BE2C (cell line): ENCODE measurements at regions not wholly inside any gene's neighbourhood (a gene's known extent, or its start where the extent isn't known, plus 50 kb on each side); places are given as distances from the start of the nearest gene placed in this dataset.

Source experiments
- DNase-seq: peaks from one replicate; pipeline ENCODE4 v3.0.0-alpha.2; 2020
- H3K27me3 ChIP-seq: fragments of 250-450 bp; sonication (Bioruptor Pico); 2 replicates; pipeline ENCODE4 v1.5.1; 2020; ENCODE audit warnings: mild to moderate bottlenecking
- H3K36me3 ChIP-seq: fragments of 250-450 bp; sonication (Bioruptor Pico); 2 replicates; pipeline ENCODE4 v1.5.1; 2020; ENCODE audit warnings: mild to moderate bottlenecking
- H3K4me1 ChIP-seq: fragments of 250-450 bp; sonication (Bioruptor Pico); 2 replicates; pipeline ENCODE4 v1.5.1; 2020
- H3K4me3 ChIP-seq: 2 replicates; pipeline ENCODE4 v1.5.1; 2011; ENCODE audit warnings: low read depth, low read length
- H3K9me3 ChIP-seq: fragments of 250-450 bp; sonication (Bioruptor Pico); 2 replicates; pipeline ENCODE4 v1.5.1; 2020
- CTCF ChIP-seq: IDR thresholded peaks from 2 replicates; pipeline ENCODE4 v1.5.1; 2012; ENCODE audit warnings: mild to moderate bottlenecking, low read depth, low read length

DNA sequence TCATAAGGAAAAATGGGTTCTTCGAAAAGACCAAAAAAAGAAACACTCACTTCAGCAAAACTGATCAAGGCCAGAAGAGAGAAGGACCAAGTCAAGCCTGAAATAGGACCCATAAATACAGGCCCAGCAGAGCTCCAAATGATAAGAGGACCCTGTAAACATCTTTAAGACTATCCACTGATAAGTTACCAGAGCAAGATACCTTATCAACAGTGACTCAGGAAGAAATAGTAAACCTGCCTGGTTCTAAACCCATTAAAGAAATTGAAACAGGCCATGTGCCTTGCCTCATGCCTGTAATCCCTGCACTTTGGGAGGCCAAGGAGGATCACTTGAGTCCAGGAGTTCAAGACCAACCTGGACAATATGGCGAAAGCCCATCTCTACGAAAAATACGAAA is 81.8 kb upstream of the ERRFI1 start:
- Histone ChIP-seq H3K27me3 (no peaks in the 10 kb centered on the region), H3K36me3 (no peaks in the 10 kb centered on the region), H3K4me1 (no peaks in the 10 kb centered on the region), H3K4me3 (no peak overlapping the region), H3K9me3 (no peaks in the 10 kb centered on the region)
- no peak for TF ChIP-seq CTCF
- DNase-seq = no peak

DNA sequence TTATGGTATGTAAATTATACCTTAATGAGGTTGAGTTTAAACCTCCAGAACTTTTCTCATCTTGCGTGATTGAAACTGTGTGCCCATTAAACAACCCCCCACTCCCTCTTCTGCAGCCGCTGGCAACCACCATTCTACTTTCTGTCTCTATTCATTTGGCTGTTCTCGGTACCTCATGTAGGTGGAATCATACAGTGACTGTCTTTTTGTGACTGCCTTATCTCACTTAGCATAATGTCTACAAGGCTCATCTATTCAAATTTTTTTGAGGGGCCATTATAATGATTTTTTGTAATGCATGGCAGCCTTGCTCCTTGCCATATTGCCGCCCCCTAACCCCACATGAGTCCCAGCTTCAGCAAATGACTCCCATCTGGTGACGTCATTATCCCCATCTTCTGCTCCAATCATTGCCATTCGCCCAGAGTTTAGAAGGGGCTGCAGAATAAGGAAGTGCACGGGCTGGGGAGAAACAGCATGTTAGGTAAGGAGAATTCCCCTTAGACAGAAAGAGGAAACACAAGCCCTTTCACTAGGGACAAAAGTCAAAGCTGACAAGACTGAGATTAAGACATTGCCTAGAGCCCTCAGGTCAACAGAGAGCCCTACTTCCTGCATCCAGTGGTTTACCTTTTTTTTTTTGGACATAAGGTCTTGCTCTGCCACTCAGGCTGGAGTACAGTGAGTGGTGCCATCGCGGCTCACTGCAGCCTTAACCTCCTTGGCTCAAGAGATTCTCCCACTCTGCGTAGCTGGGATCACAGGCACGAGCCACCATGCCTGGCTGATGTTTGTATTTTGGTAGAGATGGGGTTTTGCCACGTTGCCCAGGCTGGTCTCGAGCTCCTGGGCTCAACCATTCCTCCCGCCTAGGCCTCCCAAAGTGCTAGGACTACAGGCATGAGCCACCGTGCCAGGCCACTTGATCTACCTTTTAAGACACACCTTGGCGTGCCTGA is 78.4 kb upstream of the ERRFI1 start:
- no peak for DNase-seq

DNA sequence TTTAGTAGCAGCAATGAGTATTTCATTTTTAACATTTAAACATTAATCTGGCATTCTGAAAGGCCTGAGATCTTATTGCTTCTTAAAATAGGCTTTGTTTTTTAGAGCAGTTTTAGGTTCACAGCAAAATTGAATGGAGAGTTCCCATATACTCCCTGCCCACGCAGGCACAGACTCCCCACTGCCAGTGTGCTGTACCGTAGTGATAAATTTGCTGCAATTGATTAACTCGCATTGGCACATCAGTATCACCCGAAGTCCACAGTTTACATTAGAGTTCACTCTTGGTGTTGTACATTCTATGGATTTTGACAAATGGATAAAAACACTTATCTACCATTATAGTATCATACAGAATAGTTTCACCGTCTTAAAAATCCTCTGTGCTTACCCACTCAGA is 71.8 kb upstream of the ERRFI1 start:
- no peaks in the 10 kb centered on the region for H3K27me3 ChIP-seq
- no peak overlapping the region for H3K4me3 ChIP-seq
- DNase-seq = no peak
- no peaks in the 10 kb centered on the region for H3K36me3 ChIP-seq
- H3K9me3 ChIP-seq = no peaks in the 10 kb centered on the region
- no peak for TF ChIP-seq CTCF
- H3K4me1 ChIP-seq = no peaks in the 10 kb centered on the region

More for the DNA sequence above, 78.4 kb upstream of the ERRFI1 start:
- H3K9me3 ChIP-seq = no peaks in the 10 kb centered on the region
- no peaks in the 10 kb centered on the region for H3K4me1 ChIP-seq
- no peak overlapping the region for H3K4me3 ChIP-seq
- TF ChIP-seq CTCF = no peak
- no peaks in the 10 kb centered on the region for H3K36me3 ChIP-seq
- H3K27me3 ChIP-seq = no peaks in the 10 kb centered on the region

- Histone ChIP-seq H3K9me3 (no peaks in the 10 kb centered on the region), H3K4me1 (no peaks in the 10 kb centered on the region), H3K27me3 (no peaks in the 10 kb centered on the region), H3K36me3 (no peaks in the 10 kb centered on the region), H3K4me3 (no peak overlapping the region)
- no peak for TF ChIP-seq CTCF
- no peak for DNase-seq
These were observed 71.1 kb upstream of the ERRFI1 start for GRCh38 chr1:8097077-8097799.

GRCh38 chr1:8096105-8097011 is 70.2 kb upstream of the ERRFI1 start:
- Histone ChIP-seq H3K4me3 (no peak overlapping the region), H3K27me3 (no peaks in the 10 kb centered on the region), H3K4me1 (no peaks in the 10 kb centered on the region), H3K36me3 (no peaks in the 10 kb centered on the region), H3K9me3 (no peaks in the 10 kb centered on the region)
- TF ChIP-seq CTCF = no peak
- no peak for DNase-seq
